GM19395 (cell line): ENCODE measurements at regions not wholly inside any gene's neighbourhood (a gene's known extent, or its start where the extent isn't known, plus 50 kb on each side); places are given as distances from the start of the nearest gene placed in this dataset.

Experiments
- ATAC-seq: cut with Tn5 transposase; IDR thresholded peaks from one replicate; pipeline ENCODE4 v1.9.1; 2021; ENCODE audit warnings: mild to moderate bottlenecking, moderate library complexity; ENCODE audit not compliant: unreplicated experiment

- ATAC-seq, result no peak
Measured at GRCh38 chr4:117324851-117325491, 239.6 kb upstream of the TRAM1L1 start.

- ATAC-seq, result no peak
Measured at GRCh38 chr4:117326091-117326490, 240.7 kb upstream of the TRAM1L1 start.

- ATAC-seq, result no peak
Measured at GRCh38 chr4:117327491-117327890, 242.1 kb upstream of the TRAM1L1 start.

- no peak for ATAC-seq
Measured at GRCh38 chr4:117328333-117328732, 243.0 kb upstream of the TRAM1L1 start.

- no peak for ATAC-seq
Measured at GRCh38 chr4:117331817-117332216, 246.4 kb upstream of the TRAM1L1 start.

GRCh38 chr4:117334451-117335188 is 249.2 kb upstream of the TRAM1L1 start:
- ATAC-seq, result no peak

GRCh38 chr4:117357437-117357836 is 272.1 kb upstream of the TRAM1L1 start:
- no peak for ATAC-seq

- no peak for ATAC-seq
Measured at GRCh38 chr4:117357866-117358265, 272.5 kb upstream of the TRAM1L1 start.

- ATAC-seq, result no peak
Measured at GRCh38 chr4:117370944-117371668, 285.7 kb upstream of the TRAM1L1 start.

- no peak for ATAC-seq
Measured at GRCh38 chr4:117375101-117375500, 289.7 kb upstream of the TRAM1L1 start.

- ATAC-seq, result no peak
Measured at GRCh38 chr4:117376692-117377091, 291.3 kb upstream of the TRAM1L1 start.

- no peak for ATAC-seq
Measured at GRCh38 chr4:117378942-117379341, 293.6 kb upstream of the TRAM1L1 start.

- no peak for ATAC-seq
Measured at GRCh38 chr4:117383468-117383867, 298.1 kb upstream of the TRAM1L1 start.

GRCh38 chr4:117385526-117385925 is 300.1 kb upstream of the TRAM1L1 start:
- ATAC-seq, result no peak

GRCh38 chr4:117387072-117387471 is 301.7 kb upstream of the TRAM1L1 start:
- no peak for ATAC-seq

GRCh38 chr4:117400039-117400835 is 314.9 kb upstream of the TRAM1L1 start:
- no peak for ATAC-seq

GRCh38 chr4:117412661-117413060 is 327.3 kb upstream of the TRAM1L1 start:
- no peak for ATAC-seq

- ATAC-seq, result no peak
Measured at GRCh38 chr4:117417856-117418255, 332.5 kb upstream of the TRAM1L1 start.

- ATAC-seq, result no peak
Measured at GRCh38 chr4:117420948-117421347, 335.6 kb upstream of the TRAM1L1 start.

- no peak for ATAC-seq
Measured at GRCh38 chr4:117421706-117422105, 336.3 kb upstream of the TRAM1L1 start.

- no peak for ATAC-seq
Measured at GRCh38 chr4:117422297-117422696, 336.9 kb upstream of the TRAM1L1 start.
